GM19455 (cell line): ENCODE measurements at regions not wholly inside any gene's neighbourhood (a gene's known extent, or its start where the extent isn't known, plus 50 kb on each side); places are given as distances from the start of the nearest gene placed in this dataset.

Experiments
- ATAC-seq: cut with Tn5 transposase; IDR thresholded peaks from one replicate; pipeline ENCODE4 v1.9.1; 2021; ENCODE audit not compliant: unreplicated experiment

GRCh38 chr12:124399622-124400021 is 104.7 kb downstream of the RFLNA start:
- no peak for ATAC-seq

DNA sequence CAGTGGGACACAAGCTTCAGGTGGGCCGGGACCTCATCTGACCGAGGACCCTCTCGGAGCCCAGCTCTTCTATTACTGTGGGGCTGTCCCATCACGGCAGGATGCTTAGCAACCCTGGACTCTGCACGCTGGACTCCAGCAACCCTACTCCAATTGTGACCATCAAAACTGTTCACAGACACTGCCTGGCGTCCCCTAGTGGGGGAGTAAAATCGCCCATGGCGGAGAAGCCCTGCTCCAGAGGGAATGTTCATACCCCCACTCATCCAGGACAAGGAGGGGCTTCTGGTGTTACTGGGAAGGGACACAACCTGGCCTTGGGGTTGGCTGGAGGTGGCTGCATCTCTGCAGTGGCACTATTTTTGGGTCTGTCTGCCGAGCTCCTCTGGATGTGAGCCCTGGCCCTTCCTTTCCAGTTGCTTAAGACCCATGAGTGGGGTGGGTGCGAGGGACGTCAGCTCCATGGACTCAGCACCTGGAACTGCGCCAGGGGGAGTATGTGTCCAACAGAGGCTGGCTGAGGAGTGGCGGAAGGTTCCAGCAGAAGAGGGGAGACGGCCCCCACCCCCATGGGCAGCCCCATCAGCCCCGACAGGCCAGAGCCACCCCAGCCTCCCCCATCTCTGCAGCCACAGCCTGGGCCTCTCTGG is 103.8 kb downstream of the RFLNA start:
- no peak for ATAC-seq

- ATAC-seq: no peak
Measured at GRCh38 chr12:124397807-124398577, 103.1 kb downstream of the RFLNA start.

DNA sequence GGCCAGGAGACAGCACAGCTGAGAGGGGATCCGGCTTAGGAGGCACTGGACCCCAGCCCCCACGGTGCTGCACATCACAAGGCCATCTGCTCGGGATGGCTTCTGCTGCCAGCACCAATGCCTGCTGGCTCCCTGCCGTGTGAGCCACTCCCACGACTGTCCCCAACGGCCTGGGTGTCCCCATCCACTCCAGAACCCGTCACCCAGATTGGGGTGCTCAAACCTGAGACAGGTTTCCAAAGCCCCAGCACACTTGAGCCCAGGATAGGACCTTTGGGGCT is 102.4 kb downstream of the RFLNA start:
- ATAC-seq: no peak

DNA sequence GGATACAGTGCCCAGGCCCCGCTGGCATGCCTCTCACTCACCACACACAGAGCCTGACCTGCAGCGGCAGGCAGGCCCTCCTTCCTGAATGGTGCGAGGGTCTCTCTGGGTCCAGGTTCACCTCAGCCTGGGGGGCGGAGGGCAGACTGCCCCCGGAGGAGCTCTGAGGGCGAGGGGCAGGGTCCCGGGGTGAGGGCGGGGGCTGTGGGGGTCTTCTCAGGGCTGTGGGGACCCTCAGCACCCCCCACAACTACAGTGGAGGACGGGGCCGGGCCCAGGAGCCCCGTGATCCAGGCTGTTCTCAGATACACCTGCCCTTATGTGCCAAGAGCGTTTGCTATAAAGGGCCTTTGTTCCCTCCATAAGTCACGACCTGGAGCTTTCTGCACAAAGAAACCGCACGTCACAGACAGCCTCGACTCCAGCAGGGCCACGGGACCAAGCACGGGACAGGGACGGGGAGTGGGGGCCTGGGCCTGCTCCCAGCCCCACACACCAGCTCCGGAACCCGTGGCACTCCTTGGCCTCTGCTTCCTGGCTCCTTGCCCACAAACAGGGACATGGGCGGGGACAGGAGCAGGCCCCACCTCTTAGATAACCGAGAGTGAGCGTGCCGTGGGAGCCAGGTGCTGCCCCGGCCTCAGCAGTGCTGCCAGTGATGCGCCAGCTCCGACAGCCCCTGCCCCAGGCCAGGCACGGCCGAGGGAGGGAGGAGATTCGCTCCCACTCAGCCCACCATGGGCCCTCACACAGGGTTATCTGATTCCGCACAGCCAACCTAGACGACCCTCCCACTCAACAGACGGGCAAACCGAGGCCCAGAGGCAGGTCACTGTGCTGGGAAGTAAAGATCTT is 101.9 kb downstream of the RFLNA start:
- no peak for ATAC-seq

- ATAC-seq: no peak
Measured at GRCh38 chr12:124395986-124396385, 101.1 kb downstream of the RFLNA start.

- no peak for ATAC-seq
Measured at GRCh38 chr12:124395284-124395752, 100.4 kb downstream of the RFLNA start.

GRCh38 chr12:124394462-124395128 is 99.7 kb downstream of the RFLNA start:
- ATAC-seq: no peak

DNA sequence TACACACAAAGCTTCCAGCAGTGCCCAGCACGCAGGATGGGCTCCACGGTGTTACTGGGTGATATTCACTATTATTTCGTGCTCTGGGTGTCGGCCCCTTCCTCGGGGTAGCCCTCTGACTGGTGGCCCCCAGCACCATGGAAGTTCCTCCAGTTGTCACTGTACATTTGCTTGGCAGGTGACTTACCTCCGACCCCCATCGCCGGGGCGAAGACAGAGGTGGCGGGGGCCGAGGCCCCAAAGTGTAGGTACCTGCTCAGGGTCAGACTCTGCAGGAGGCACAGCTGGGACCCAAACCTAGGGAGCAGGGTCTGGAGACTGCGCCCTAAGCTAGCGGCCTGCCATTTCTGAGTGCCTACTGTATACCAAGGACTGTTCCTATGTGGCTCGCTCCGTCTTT is 98.9 kb downstream of the RFLNA start:
- ATAC-seq: no peak

GRCh38 chr12:124393414-124393790 is 98.5 kb downstream of the RFLNA start:
- ATAC-seq: no peak

DNA sequence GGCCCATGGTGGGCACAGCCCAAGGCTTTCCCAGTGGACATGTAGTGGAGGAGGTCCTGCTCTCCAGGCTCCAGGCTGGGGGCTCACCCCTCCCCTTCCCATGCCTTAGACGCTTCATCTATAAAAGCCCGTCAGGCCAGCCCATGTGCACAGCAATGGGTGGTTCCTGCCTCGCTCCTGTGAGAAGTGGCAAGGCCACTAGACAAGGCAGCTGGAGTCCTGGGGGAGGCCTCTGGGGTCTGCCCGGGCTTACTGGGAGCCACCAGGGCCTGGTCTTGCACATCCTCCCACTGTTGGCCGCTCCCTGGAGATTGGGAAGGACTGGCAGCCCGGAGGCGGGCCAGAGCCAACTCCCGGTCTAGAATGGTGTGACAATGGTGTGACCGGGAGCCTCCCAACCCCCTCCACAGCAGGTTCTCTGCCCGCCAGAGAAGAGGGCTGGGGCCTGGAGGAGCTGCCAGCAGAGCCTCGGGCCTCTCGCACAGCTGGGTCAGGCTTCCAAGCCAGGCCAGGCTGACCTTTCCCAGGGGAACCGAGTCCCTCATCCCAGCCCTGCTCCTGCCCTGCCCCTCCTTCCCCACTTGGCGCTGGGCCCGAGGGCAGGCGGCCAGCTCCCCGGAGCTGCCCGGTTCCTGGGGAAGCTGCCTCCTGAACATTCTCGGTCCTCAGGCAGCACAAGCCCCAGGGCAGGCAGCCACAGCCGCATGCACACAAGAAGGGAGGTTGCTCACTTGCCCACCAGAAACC is 97.9 kb downstream of the RFLNA start:
- no peak for ATAC-seq

DNA sequence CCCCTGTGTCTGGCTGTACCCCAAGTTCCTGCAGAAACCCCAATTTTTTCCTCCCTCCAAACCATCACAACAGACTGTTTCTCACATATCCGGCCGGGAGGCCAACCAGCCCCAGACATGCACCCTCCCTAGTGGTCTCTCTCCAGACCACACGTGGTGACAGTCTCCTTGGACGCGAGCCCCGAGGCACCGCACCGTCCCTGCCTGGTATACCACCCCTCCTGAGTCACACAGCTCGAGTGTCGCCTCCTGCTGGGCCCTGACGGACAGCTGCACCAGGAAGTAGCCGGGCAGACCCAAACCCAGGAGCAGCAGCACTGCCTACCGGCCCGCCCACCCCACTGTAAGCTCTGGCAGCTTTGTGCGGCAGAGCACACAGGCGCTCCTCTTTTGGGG is 97.4 kb downstream of the RFLNA start:
- no peak for ATAC-seq

- ATAC-seq: peak; percentile 48
Measured at GRCh38 chr12:124391340-124392261, 96.7 kb downstream of the RFLNA start.

DNA sequence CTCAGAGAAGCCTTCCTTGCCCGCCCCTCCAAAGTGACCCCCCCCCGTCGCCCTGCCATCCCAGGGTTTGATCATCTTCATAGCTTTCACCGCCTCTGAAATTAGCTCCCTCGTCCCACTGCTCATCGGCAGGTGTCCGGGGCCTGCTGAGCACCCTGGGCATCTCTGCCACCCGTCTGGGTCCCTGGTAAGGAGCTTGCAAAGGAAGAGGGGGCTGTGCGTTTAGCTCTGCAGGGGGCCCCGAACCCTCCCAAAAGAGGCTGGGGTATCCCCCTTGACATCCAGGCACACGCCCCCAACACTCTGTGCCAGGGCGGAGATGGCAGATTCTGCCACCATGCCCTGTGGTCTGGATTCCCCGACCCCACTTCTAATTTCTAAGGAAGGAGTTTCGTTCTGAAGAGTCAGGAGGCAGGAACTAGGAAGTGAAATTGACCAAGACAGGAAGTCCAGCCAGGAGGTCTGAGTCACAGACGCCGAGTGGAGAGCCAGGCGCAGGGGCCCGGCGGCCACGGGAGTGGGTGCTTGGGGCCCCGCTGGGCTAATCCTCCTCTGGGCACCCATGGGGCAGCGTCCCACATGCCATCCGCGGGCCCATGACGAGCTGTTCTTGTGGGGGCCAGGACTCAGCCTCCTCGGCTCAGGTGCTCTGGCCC is 95.7 kb downstream of the RFLNA start:
- ATAC-seq: peak; percentile 48

DNA sequence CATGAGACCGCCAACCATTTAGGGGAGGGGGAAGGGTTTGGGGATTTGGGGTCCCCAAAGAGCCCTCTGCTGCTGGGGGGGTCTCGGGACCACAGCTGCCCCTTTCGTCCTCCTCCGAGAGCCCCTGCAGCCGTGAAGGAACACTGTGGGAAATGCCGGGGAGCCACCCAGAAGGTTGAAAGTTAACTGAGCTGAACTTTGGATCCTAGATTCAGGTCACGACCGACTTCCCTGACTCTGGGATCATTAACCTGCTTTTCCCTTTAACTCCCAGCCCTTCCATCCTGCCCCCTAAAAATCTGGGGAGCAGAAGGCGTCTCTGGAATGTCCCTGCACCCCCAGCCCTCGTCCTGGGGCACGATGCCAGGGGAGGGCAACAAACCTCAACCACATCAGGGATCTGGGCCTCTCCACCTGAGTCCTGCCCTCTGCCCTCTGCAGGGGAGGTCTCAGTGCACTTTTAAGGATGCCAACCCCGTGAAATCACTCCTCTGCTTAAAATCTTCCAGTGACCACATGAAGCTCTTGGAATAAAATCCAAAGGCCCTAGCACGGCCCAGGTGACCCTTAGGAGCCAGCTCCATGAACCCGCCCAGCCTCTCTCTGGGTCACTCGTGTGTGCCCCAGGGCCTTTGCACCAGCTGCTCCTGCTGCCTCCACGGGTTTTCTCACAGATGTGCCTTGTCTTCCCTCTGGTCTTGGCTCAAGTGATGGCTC is 95.0 kb downstream of the RFLNA start:
- no peak for ATAC-seq

DNA sequence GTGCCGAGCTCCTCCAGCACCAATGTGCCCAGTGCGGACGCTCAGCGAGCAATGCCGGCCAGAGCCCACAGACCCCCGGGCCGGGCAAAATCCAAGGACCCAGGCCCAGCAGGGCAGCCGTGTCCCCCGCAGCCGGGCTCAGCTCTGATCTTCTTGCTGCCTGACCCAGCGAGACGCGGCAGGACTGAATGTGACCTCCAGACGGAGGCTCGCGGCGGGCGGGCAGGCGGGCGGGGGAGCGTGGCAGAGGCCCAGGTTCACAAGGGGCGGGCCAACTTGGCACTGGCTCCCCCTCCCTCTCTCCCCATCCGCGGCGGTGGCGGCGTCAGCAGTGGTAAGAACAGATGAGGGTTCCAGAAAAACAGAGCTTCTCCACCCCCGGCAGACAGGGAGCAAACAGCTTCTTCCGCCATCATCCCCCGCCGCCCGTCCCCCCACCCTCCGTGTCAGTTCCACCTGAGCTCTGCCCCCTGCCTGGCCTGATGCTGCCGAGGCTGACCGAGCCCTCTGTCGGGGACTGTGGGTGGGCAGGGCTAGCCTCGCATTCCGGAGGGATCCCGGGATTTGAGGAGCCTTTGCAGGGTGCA is 94.3 kb downstream of the RFLNA start:
- ATAC-seq: no peak

DNA sequence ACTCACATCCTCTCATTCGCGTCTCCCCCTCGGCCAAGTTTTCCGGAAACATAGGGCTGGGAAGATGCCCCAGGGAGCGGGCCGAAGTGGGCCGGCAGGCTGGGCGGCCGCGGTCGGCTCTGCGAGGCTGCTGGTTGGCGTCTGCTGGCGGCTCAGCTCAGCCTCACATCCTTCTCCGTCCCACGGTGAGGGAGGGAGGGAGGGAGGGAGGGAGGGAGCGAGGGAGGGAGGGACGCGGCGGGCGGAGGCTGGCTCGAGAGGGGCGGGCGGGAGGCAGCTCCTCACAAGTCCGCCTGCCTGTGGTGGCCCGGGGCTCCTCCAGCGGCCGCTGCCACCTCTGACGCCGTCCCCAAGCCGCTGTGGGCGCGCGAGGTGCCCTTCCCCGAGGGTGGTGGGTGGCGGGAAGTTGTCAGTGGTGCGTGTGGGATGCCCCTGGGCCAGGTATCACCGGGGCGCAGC is 93.8 kb downstream of the RFLNA start:
- ATAC-seq: no peak
